Fibroblast of lung (primary cell): ENCODE measurements at regions not wholly inside any gene's neighbourhood (a gene's known extent, or its start where the extent isn't known, plus 50 kb on each side); places are given as distances from the start of the nearest gene placed in this dataset.

Source experiments
- DNase-seq, 2 donors: peaks; one replicate each; pipeline versions ENCODE4 v3.0.0 to v3.0.0-alpha.2; 2010; ENCODE audit warnings: low read depth in 2 of 2
- H2AFZ ChIP-seq: 2 replicates; pipeline ENCODE4 v1.5.1; 2012; ENCODE audit warnings: low read length, control low read depth, inconsistent platforms
- H3K27ac ChIP-seq: 2 replicates; pipeline ENCODE4 v1.5.1; 2011; ENCODE audit warnings: low read length, control low read depth; ENCODE audit not compliant: insufficient read depth
- H3K27me3 ChIP-seq: 2 replicates; pipeline ENCODE4 v1.5.1; 2011; ENCODE audit warnings: mild to moderate bottlenecking, low read length; ENCODE audit not compliant: control insufficient read depth, insufficient read depth
- H3K36me3 ChIP-seq: 2 replicates; pipeline ENCODE4 v1.5.1; 2011; ENCODE audit warnings: low read length; ENCODE audit not compliant: control insufficient read depth, insufficient read depth
- H3K4me1 ChIP-seq: 2 replicates; pipeline ENCODE4 v1.5.1; 2011; ENCODE audit warnings: low read length; ENCODE audit not compliant: control insufficient read depth, insufficient read depth; ENCODE audit errors: extremely low read depth
- H3K4me2 ChIP-seq: 2 replicates; pipeline ENCODE4 v1.5.1; 2011; ENCODE audit warnings: low read length, control low read depth; ENCODE audit not compliant: insufficient read depth; ENCODE audit errors: extremely low read depth
- H3K4me3 ChIP-seq, 4 experiments: fragments of 200-600 bp in 1 of 4; sonication (generic) in 1 of 4; replicated peaks in 1 of 4; 2 replicates each; pipeline ENCODE4 v1.5.1; 2011 to 2016; ENCODE audit warnings: low read length in 4 of 4, low read depth in 3 of 4, mild to moderate bottlenecking in 3 of 4, control low read depth in 2 of 4, inconsistent platforms in 1 of 4, mixed read lengths in 1 of 4; ENCODE audit not compliant: insufficient read depth in 1 of 4; ENCODE audit errors: control extremely low read depth in 1 of 4
- H3K79me2 ChIP-seq: 2 replicates; pipeline ENCODE4 v1.5.1; 2012; ENCODE audit warnings: mild to moderate bottlenecking, low read length, inconsistent platforms; ENCODE audit not compliant: control insufficient read depth, insufficient read depth
- H3K9ac ChIP-seq: 2 replicates; pipeline ENCODE4 v1.5.1; 2011; ENCODE audit warnings: mild to moderate bottlenecking, low read length, control low read depth; ENCODE audit not compliant: insufficient read depth
- H3K9me3 ChIP-seq: 2 replicates; pipeline ENCODE4 v1.5.1; 2012; ENCODE audit warnings: low read depth, low read length; ENCODE audit not compliant: control insufficient read depth, insufficient read depth
- H4K20me1 ChIP-seq: 2 replicates; pipeline ENCODE4 v1.5.1; 2011; ENCODE audit warnings: low read length; ENCODE audit not compliant: control insufficient read depth, insufficient read depth; ENCODE audit errors: extremely low read depth
- EZH2 ChIP-seq: IDR thresholded peaks from 2 replicates; pipeline ENCODE4 v1.5.1; 2012; ENCODE audit warnings: low read length, control low read depth, mild to moderate bottlenecking; ENCODE audit errors: missing control alignments
- TF ChIP-seq, protein P1 (sequence below), 2 donors: IDR thresholded peaks in 1 of 2; conservative IDR thresholded peaks in 1 of 2; 1 replicate in 1 of 2; 2 replicates in 1 of 2; pipeline ENCODE4 v1.5.1; 2011 to 2012; ENCODE audit warnings: low read length in 2 of 2, control low read depth in 1 of 2, inconsistent platforms in 1 of 2, low read depth in 1 of 2, mild to moderate bottlenecking in 1 of 2

DNA sequence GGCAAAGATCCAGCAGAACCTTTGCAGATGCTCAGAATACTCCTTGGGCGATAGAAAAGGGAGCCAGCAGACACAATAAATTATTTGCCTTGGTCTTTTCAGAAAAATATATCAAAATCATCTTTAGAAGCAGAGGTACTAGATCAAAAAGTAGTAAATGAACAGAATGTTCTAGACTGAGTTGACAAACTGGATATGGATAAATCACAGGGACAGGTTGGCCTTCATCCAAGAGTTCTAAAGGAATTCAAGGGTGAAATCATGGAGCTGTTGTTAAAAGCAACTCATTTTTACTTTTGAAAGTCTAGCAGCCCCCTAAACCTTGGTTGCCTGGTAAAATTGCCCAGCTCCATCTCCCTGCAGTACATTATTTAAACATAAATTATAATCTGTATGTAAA lies 99.1 kb downstream of the PLCE1 start:
- H3K27ac ChIP-seq, result no peak overlapping the region
- H3K9me3 ChIP-seq, result no peaks in the 10 kb centered on the region
- no peaks in the 10 kb centered on the region for H3K79me2 ChIP-seq
- H3K4me1 ChIP-seq, result peaks cover 9% of the 10 kb centered on the region
- H2AFZ ChIP-seq, result no peak overlapping the region
- TF ChIP-seq, protein P1, sequence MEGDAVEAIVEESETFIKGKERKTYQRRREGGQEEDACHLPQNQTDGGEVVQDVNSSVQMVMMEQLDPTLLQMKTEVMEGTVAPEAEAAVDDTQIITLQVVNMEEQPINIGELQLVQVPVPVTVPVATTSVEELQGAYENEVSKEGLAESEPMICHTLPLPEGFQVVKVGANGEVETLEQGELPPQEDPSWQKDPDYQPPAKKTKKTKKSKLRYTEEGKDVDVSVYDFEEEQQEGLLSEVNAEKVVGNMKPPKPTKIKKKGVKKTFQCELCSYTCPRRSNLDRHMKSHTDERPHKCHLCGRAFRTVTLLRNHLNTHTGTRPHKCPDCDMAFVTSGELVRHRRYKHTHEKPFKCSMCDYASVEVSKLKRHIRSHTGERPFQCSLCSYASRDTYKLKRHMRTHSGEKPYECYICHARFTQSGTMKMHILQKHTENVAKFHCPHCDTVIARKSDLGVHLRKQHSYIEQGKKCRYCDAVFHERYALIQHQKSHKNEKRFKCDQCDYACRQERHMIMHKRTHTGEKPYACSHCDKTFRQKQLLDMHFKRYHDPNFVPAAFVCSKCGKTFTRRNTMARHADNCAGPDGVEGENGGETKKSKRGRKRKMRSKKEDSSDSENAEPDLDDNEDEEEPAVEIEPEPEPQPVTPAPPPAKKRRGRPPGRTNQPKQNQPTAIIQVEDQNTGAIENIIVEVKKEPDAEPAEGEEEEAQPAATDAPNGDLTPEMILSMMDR (conservative IDR thresholded peaks at IDR 0.05 in 1 of 2, IDR thresholded peaks at IDR 0.05 in 1 of 2; ENCODE audit: low read depth in 1 of 2, low read length in 2 of 2), result no peak
- no peak for TF ChIP-seq EZH2
- no peaks in the 10 kb centered on the region for H3K36me3 ChIP-seq
- DNase-seq, result peak; percentile 49 to 71
- H3K9ac ChIP-seq, result no peak overlapping the region
- no peak overlapping the region for H3K4me3 ChIP-seq
- H4K20me1 ChIP-seq, result no peaks in the 10 kb centered on the region
- no peaks in the 10 kb centered on the region for H3K27me3 ChIP-seq
- no peak overlapping the region for H3K4me2 ChIP-seq

DNA sequence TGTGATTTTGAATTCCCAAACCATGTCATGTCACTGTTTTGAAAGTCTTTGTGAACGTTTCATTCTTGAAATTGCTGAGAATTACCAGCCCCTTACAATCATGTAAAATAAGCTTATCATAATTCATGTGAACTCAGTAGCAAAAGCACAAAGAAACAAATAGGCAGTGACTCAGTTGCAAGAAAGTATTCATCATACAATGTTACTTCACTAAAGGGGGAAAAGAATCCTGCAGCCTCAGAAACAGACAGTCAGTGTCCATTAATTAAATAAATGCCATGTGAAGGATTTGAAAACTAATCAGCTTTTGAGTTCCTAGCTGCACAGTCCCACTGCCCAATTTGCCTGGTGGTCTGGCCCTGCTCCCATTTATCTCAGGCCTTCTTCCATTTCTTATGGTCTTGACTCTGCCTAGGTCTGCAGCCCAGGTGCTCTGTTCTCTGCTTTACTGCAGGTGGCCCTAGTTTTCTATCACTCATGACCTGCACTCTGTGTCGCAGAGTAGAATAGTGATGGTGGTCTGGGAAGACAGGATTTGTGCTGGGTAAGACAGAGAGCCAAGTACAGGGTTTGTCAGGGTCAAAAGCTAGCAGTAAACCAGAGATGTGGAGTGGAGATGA lies 99.7 kb downstream of the PLCE1 start:
- no peak overlapping the region for H2AFZ ChIP-seq
- no peak overlapping the region for H3K27ac ChIP-seq
- no peak overlapping the region for H3K4me2 ChIP-seq
- H3K79me2 ChIP-seq, result no peaks in the 10 kb centered on the region
- TF ChIP-seq EZH2, result no peak
- TF ChIP-seq, protein P1 (conservative IDR thresholded peaks at IDR 0.05 in 1 of 2, IDR thresholded peaks at IDR 0.05 in 1 of 2; ENCODE audit: low read depth in 1 of 2, low read length in 2 of 2), result no peak
- peaks cover 6% of the 10 kb centered on the region for H3K4me1 ChIP-seq
- no peaks in the 10 kb centered on the region for H3K27me3 ChIP-seq
- H3K9ac ChIP-seq, result no peak overlapping the region
- H3K4me3 ChIP-seq, result no peak overlapping the region
- no peaks in the 10 kb centered on the region for H4K20me1 ChIP-seq
- no peaks in the 10 kb centered on the region for H3K36me3 ChIP-seq
- H3K9me3 ChIP-seq, result no peaks in the 10 kb centered on the region
- peak; percentile 18 to 29 for DNase-seq

DNA sequence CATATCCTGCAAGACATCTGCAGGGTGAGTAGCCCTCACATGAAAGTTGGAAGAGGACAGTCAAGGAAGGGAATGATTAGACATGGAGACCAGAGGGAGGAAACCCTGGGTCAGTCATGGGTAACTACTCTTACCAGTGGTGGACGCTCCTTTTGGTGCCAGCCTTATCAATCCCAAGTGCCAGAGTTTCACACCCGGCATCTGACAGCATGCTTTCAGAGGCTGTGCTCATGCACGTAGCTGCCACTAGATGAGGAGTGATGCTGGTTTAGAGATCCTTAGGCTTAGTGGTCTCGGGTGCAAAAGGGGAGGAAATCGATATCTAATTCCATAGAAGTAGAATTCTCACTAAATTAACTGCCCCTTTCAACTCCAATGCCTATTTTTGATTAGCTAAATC lies 100.8 kb downstream of the PLCE1 start:
- Histone ChIP-seq H3K4me2 (no peak overlapping the region), H4K20me1 (no peaks in the 10 kb centered on the region), H3K4me1 (no peaks in the 10 kb centered on the region), H2AFZ (no peak overlapping the region), H3K9me3 (no peaks in the 10 kb centered on the region), H3K9ac (no peak overlapping the region), H3K27ac (no peak overlapping the region), H3K4me3 (no peak overlapping the region), H3K27me3 (no peaks in the 10 kb centered on the region), H3K79me2 (no peaks in the 10 kb centered on the region), H3K36me3 (no peaks in the 10 kb centered on the region)
- TF ChIP-seq, protein P1 (conservative IDR thresholded peaks at IDR 0.05 in 1 of 2, IDR thresholded peaks at IDR 0.05 in 1 of 2; ENCODE audit: low read depth in 1 of 2, low read length in 2 of 2), result no peak
- no peak for TF ChIP-seq EZH2
- no peak for DNase-seq
